ENCODE measurements at regions not wholly inside any gene's neighbourhood (a gene's known extent, or its start where the extent isn't known, plus 50 kb on each side); places are given as distances from the start of the nearest gene placed in this dataset.
A peak's percentile ranks its signal among the peaks of the same experiment; 100 is the strongest.

DNA sequence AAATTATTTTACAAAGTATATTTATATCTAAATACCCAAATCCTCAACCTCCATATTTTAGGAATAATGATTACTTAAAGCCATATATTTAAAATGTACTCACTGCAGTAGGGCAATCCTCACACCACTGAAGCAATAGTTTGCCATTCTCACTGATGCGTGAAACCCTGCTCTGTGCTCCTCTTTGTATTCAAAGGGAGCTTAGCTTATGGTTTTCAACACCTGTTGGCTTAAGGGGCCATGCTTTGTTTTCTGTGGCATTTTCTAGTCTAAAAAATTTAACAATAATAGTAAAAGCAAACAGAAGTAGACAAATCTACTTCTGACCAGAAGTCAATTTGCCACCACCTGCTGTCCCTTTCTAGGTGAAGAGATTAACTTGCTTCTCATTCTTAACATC is 294.6 kb downstream of the FLRT2 start:
- H3K4me1 ChIP-seq (ENCODE audit: low read depth, poor library complexity, severe bottlenecking), result peaks cover 10% of the 10 kb centered on the region
- TF ChIP-seq, protein P1, sequence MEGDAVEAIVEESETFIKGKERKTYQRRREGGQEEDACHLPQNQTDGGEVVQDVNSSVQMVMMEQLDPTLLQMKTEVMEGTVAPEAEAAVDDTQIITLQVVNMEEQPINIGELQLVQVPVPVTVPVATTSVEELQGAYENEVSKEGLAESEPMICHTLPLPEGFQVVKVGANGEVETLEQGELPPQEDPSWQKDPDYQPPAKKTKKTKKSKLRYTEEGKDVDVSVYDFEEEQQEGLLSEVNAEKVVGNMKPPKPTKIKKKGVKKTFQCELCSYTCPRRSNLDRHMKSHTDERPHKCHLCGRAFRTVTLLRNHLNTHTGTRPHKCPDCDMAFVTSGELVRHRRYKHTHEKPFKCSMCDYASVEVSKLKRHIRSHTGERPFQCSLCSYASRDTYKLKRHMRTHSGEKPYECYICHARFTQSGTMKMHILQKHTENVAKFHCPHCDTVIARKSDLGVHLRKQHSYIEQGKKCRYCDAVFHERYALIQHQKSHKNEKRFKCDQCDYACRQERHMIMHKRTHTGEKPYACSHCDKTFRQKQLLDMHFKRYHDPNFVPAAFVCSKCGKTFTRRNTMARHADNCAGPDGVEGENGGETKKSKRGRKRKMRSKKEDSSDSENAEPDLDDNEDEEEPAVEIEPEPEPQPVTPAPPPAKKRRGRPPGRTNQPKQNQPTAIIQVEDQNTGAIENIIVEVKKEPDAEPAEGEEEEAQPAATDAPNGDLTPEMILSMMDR (conservative IDR thresholded peaks at IDR 0.05; ENCODE audit: low read depth, low read length), result no peak
- H3K79me2 ChIP-seq (ENCODE audit: insufficient read depth, low read depth), result no peaks in the 10 kb centered on the region
- no peak overlapping the region for H2AFZ ChIP-seq (ENCODE audit: low read depth)
- no peak overlapping the region for H3K27ac ChIP-seq
- no peaks in the 10 kb centered on the region for H3K27me3 ChIP-seq (ENCODE audit: insufficient read depth, low read depth)
- H3K4me3 ChIP-seq (IDR thresholded peaks at IDR 0.05; ENCODE audit: insufficient read depth, low read depth, low read length), result no peak overlapping the region
- no peaks in the 10 kb centered on the region for H4K20me1 ChIP-seq (ENCODE audit: insufficient read depth)
- H3K4me2 ChIP-seq, result no peak overlapping the region; the same call in 1 of the 2 replicates
- no peak overlapping the region for H3K9ac ChIP-seq
- H3K36me3 ChIP-seq (ENCODE audit: insufficient read depth), result no peaks in the 10 kb centered on the region

DNA sequence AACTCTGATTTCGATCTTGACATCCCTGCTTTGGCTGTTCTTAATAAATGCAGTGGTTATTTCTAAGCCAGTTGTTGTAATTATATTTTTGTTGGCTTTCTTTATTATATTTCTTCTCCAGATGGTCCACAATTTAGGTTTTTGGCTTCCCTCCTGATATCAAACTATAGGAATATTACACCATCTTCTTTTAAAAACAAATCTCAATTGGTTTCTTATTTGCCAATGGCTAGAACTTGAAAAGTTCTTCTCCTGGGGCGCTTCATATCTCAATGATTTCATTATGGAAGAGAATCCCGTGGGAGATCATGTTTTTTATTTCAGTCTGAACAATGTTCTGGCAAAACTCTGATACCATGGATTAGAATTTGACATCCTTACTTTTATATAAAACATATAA is 292.3 kb downstream of the FLRT2 start:
- no peaks in the 10 kb centered on the region for H3K79me2 ChIP-seq (ENCODE audit: insufficient read depth, low read depth)
- H2AFZ ChIP-seq (ENCODE audit: low read depth), result no peak overlapping the region
- TF ChIP-seq, protein P1 (conservative IDR thresholded peaks at IDR 0.05; ENCODE audit: low read depth, low read length), result no peak
- no peak overlapping the region for H3K4me3 ChIP-seq (IDR thresholded peaks at IDR 0.05; ENCODE audit: insufficient read depth, low read depth, low read length)
- H3K27ac ChIP-seq, result no peak overlapping the region
- no peaks in the 10 kb centered on the region for H3K27me3 ChIP-seq (ENCODE audit: insufficient read depth, low read depth)
- peaks cover 10% of the 10 kb centered on the region for H3K4me1 ChIP-seq (ENCODE audit: low read depth, poor library complexity, severe bottlenecking)
- no peaks in the 10 kb centered on the region for H3K36me3 ChIP-seq (ENCODE audit: insufficient read depth)
- H3K9ac ChIP-seq, result no peak overlapping the region
- no peak overlapping the region for H3K4me2 ChIP-seq
- no peaks in the 10 kb centered on the region for H4K20me1 ChIP-seq (ENCODE audit: insufficient read depth)

DNA sequence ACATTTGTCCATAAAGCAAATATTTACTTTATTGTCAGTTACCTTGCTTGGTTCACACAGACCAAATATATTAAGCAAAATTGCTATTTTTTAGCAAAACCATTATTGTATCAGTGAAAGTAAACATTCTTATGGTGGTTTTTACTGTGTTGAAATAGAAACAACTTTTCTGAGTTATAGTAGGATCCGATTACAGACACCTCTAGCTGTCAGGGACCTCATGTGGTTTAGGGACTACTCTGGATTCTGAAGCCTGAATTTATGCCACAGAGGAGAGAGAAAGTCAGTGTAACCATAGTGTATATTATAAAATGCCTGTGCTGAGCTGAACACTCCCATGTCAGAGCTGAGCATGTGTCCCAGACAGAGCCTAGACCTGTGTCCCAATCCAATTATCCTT is 287.5 kb downstream of the FLRT2 start:
- no peaks in the 10 kb centered on the region for H3K27me3 ChIP-seq (ENCODE audit: insufficient read depth, low read depth)
- H3K79me2 ChIP-seq (ENCODE audit: insufficient read depth, low read depth), result no peaks in the 10 kb centered on the region
- no peaks in the 10 kb centered on the region for H3K36me3 ChIP-seq (ENCODE audit: insufficient read depth)
- no peak overlapping the region for H3K27ac ChIP-seq
- H3K4me1 ChIP-seq (ENCODE audit: low read depth, poor library complexity, severe bottlenecking), result peaks cover 15% of the 10 kb centered on the region
- H3K4me3 ChIP-seq (IDR thresholded peaks at IDR 0.05; ENCODE audit: insufficient read depth, low read depth, low read length), result no peak overlapping the region
- H4K20me1 ChIP-seq (ENCODE audit: insufficient read depth), result no peaks in the 10 kb centered on the region
- H2AFZ ChIP-seq (ENCODE audit: low read depth), result no peak overlapping the region
- H3K4me2 ChIP-seq, result no peak overlapping the region
- H3K9ac ChIP-seq, result no peak overlapping the region
- TF ChIP-seq, protein P1 (conservative IDR thresholded peaks at IDR 0.05; ENCODE audit: low read depth, low read length), result no peak

DNA sequence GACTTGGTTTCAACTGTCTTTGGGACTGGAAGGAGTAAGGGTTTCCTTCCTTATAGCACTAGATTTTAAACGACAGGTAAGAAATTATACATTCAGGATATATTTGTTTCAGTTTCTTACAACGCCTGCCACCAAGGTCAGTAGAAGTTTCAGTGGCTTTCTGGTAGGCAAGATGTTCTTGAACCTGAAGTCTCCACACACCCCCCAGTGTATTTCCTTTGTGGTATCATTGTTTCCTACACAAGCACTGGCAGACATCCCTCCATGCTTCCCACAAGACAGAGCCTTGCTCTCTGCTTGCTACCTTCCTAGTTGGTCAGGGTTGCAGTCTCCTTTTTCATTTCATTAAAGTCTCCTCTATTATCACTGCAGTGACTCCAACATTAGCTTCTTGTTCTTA is 283.1 kb downstream of the FLRT2 start:
- H2AFZ ChIP-seq (ENCODE audit: low read depth), result no peak overlapping the region
- H3K4me2 ChIP-seq, result peak overlapping the region; percentile 39
- H4K20me1 ChIP-seq (ENCODE audit: insufficient read depth), result no peaks in the 10 kb centered on the region
- peaks cover 26% of the 10 kb centered on the region for H3K4me1 ChIP-seq (ENCODE audit: low read depth, poor library complexity, severe bottlenecking)
- no peaks in the 10 kb centered on the region for H3K27me3 ChIP-seq (ENCODE audit: insufficient read depth, low read depth)
- TF ChIP-seq, protein P1 (conservative IDR thresholded peaks at IDR 0.05; ENCODE audit: low read depth, low read length), result no peak
- no peak overlapping the region for H3K9ac ChIP-seq
- no peaks in the 10 kb centered on the region for H3K79me2 ChIP-seq (ENCODE audit: insufficient read depth, low read depth)
- H3K4me3 ChIP-seq (IDR thresholded peaks at IDR 0.05; ENCODE audit: insufficient read depth, low read depth, low read length), result no peak overlapping the region
- H3K27ac ChIP-seq, result no peak overlapping the region
- H3K36me3 ChIP-seq (ENCODE audit: insufficient read depth), result no peaks in the 10 kb centered on the region

Measured in KMS-11 (cell line).